ENCODE measurements at regions not wholly inside any gene's neighbourhood (a gene's known extent, or its start where the extent isn't known, plus 50 kb on each side); places are given as distances from the start of the nearest gene placed in this dataset.
A peak's percentile ranks its signal among the peaks of the same experiment; 100 is the strongest.

DNA sequence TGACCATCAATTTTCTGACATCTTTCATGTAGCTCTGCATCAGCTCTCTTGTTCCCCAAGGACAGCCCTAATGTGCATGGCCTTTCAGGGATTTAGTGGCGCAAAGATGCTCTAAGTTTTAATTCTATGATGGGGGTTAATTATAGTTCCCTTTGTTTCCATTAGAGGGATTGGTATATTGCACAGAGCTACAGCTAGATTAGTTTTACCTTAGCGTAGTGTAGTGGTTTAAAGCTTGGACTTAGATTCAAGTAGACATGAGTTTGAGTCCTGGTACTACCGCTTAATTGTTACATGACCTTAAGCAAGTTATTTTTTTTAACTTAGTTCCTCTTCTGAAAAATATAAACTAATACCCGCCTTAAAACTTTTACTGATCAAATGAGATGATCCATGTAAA, 247.8 kb upstream of the KRR1 start:
- no peaks in the 10 kb centered on the region for H3K9me3 ChIP-seq (ENCODE audit: insufficient read depth, low read depth, low read length)
- H3K9me2 ChIP-seq (replicated peaks; ENCODE audit: low read depth, low read length): no peaks in the 10 kb centered on the region

DNA sequence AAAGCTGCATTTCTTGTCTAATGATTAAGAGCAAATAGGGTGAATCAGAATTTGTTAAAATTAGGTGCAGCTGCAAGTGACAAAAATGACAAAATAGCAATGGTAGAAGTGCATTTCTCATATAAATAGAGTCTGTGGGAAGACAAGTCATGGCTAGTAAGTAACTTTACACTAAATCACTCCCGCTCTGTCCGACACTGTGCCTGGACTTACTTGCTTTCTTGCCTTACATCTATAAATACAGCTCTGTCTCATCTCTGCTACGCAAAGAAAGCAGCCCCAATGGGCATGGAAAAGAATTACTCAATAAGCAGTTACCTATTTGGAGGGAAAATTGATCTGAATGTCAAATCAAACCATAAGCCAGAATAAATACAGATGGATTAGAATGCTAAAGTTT, 245.4 kb upstream of the KRR1 start:
- TF ChIP-seq, protein P1, sequence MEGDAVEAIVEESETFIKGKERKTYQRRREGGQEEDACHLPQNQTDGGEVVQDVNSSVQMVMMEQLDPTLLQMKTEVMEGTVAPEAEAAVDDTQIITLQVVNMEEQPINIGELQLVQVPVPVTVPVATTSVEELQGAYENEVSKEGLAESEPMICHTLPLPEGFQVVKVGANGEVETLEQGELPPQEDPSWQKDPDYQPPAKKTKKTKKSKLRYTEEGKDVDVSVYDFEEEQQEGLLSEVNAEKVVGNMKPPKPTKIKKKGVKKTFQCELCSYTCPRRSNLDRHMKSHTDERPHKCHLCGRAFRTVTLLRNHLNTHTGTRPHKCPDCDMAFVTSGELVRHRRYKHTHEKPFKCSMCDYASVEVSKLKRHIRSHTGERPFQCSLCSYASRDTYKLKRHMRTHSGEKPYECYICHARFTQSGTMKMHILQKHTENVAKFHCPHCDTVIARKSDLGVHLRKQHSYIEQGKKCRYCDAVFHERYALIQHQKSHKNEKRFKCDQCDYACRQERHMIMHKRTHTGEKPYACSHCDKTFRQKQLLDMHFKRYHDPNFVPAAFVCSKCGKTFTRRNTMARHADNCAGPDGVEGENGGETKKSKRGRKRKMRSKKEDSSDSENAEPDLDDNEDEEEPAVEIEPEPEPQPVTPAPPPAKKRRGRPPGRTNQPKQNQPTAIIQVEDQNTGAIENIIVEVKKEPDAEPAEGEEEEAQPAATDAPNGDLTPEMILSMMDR (conservative IDR thresholded peaks at IDR 0.05; ENCODE audit: low read length): no peak
- no peak for TF ChIP-seq EZH2phosphoT487 (IDR thresholded peaks at IDR 0.05; ENCODE audit: borderline replicate concordance)

More for the DNA sequence above, 247.8 kb upstream of the KRR1 start:
- Histone ChIP-seq H3F3A (ENCODE audit: low read depth) (no peaks in the 10 kb centered on the region), H3K4me2 (ENCODE audit: low read depth, low read length, poor library complexity, severe bottlenecking) (no peak overlapping the region), H3K9ac (ENCODE audit: low read depth, low read length, poor library complexity, severe bottlenecking) (no peak overlapping the region), H3K79me2 (ENCODE audit: insufficient read depth, low read length) (no peaks in the 10 kb centered on the region), H3K4me3 (ENCODE audit: low read length, poor library complexity, severe bottlenecking) (no peak overlapping the region), H4K20me1 (ENCODE audit: insufficient read depth, low read length, poor library complexity, severe bottlenecking) (no peaks in the 10 kb centered on the region), H3K27me3 (ENCODE audit: insufficient read depth, low read length, poor library complexity, severe bottlenecking) (no peaks in the 10 kb centered on the region), H3K36me3 (ENCODE audit: insufficient read depth, low read length) (no peaks in the 10 kb centered on the region), H3K4me1 (ENCODE audit: insufficient read depth, low read length, poor library complexity, severe bottlenecking) (peaks cover 15% of the 10 kb centered on the region), H2AFZ (ENCODE audit: low read length) (0 out of 2 replicates have a peak overlapping the region, but pooled peaks have one; percentile 17)
- TF ChIP-seq, protein P1 (conservative IDR thresholded peaks at IDR 0.05; ENCODE audit: low read length): no peak
- TF ChIP-seq EZH2phosphoT487 (IDR thresholded peaks at IDR 0.05; ENCODE audit: borderline replicate concordance): no peak

DNA sequence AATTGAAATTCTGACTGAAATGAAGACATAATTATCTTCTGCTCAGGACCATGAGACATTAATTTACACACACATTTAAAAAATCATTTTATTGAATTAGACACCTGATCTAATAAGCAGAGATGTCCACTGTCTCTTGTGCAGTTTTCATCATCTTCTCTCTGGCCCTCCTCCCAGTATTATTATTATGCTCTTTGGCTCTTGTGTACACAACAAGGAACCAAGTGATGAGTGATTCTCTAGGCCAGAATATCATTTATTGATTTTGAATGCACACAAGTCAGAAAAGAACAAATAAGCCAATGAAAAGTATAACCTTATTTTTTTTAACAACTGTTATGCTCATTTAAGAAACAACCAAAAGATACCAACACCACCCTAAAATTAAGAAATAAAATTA, 244.7 kb upstream of the KRR1 start:
- Histone ChIP-seq H3K9me2 (replicated peaks; ENCODE audit: low read depth, low read length) (no peaks in the 10 kb centered on the region), H3K4me3 (ENCODE audit: low read length, poor library complexity, severe bottlenecking) (no peak overlapping the region), H3K9me3 (ENCODE audit: insufficient read depth, low read depth, low read length) (no peaks in the 10 kb centered on the region), H3K27me3 (ENCODE audit: insufficient read depth, low read length, poor library complexity, severe bottlenecking) (no peaks in the 10 kb centered on the region), H3K9ac (ENCODE audit: low read depth, low read length, poor library complexity, severe bottlenecking) (no peak overlapping the region), H4K20me1 (ENCODE audit: insufficient read depth, low read length, poor library complexity, severe bottlenecking) (no peaks in the 10 kb centered on the region), H3K4me1 (ENCODE audit: insufficient read depth, low read length, poor library complexity, severe bottlenecking) (peaks cover 15% of the 10 kb centered on the region), H3K36me3 (ENCODE audit: insufficient read depth, low read length) (no peaks in the 10 kb centered on the region), H3K79me2 (ENCODE audit: insufficient read depth, low read length) (no peaks in the 10 kb centered on the region), H2AFZ (ENCODE audit: low read length) (no peak overlapping the region), H3K4me2 (ENCODE audit: low read depth, low read length, poor library complexity, severe bottlenecking) (no peak overlapping the region), H3F3A (ENCODE audit: low read depth) (no peaks in the 10 kb centered on the region)
- no peak for TF ChIP-seq EZH2phosphoT487 (IDR thresholded peaks at IDR 0.05; ENCODE audit: borderline replicate concordance)
- TF ChIP-seq, protein P1 (conservative IDR thresholded peaks at IDR 0.05; ENCODE audit: low read length): no peak

More for the DNA sequence above, 245.4 kb upstream of the KRR1 start:
- H2AFZ ChIP-seq (ENCODE audit: low read length): no peak overlapping the region
- no peaks in the 10 kb centered on the region for H3F3A ChIP-seq (ENCODE audit: low read depth)
- no peaks in the 10 kb centered on the region for H3K27me3 ChIP-seq (ENCODE audit: insufficient read depth, low read length, poor library complexity, severe bottlenecking)
- H3K36me3 ChIP-seq (ENCODE audit: insufficient read depth, low read length): no peaks in the 10 kb centered on the region
- H3K9ac ChIP-seq (ENCODE audit: low read depth, low read length, poor library complexity, severe bottlenecking): no peak overlapping the region
- no peaks in the 10 kb centered on the region for H3K9me2 ChIP-seq (replicated peaks; ENCODE audit: low read depth, low read length)
- no peak overlapping the region for H3K4me2 ChIP-seq (ENCODE audit: low read depth, low read length, poor library complexity, severe bottlenecking)
- H3K79me2 ChIP-seq (ENCODE audit: insufficient read depth, low read length): no peaks in the 10 kb centered on the region
- H3K4me3 ChIP-seq (ENCODE audit: low read length, poor library complexity, severe bottlenecking): no peak overlapping the region
- no peaks in the 10 kb centered on the region for H4K20me1 ChIP-seq (ENCODE audit: insufficient read depth, low read length, poor library complexity, severe bottlenecking)
- H3K9me3 ChIP-seq (ENCODE audit: insufficient read depth, low read depth, low read length): no peaks in the 10 kb centered on the region
- H3K4me1 ChIP-seq (ENCODE audit: insufficient read depth, low read length, poor library complexity, severe bottlenecking): peaks cover 15% of the 10 kb centered on the region

All from Loucy (cell line).